HepG2 (cell line): ENCODE measurements at regions not wholly inside any gene's neighbourhood (a gene's known extent, or its start where the extent isn't known, plus 50 kb on each side); places are given as distances from the start of the nearest gene placed in this dataset.

ENCODE experiments used
- ATAC-seq: fragments of 200-7000 bp; cut with Tn5 transposase; 3 replicates; pipeline ENCODE4 v1.9.1; 2020; ENCODE audit warnings: mild to moderate bottlenecking, moderate library complexity
- BruUV-seq: library from RNA; stranded (reverse); fragments of 400-500 nt; replicated peaks from 2 replicates; lab custom pipeline; 2021; lab: Mats Ljungman, UMichigan
- CTCF ChIA-PET: fragments of 300-600 bp; formaldehyde crosslinking; extraction: SDS; loops from one replicate; lab custom pipeline; 2021; ENCODE audit warnings: low total read pairs, inconsistent platforms, low intra/inter-chr PET ratio; lab: Yijun Ruan, JAX
- POLR2A ChIA-PET: fragments of 350-600 bp; sonication (Branson Sonifier 250); formaldehyde crosslinking; loops from one replicate; lab custom pipeline; 2020; ENCODE audit warnings: antibody characterized with exemption, inconsistent platforms; lab: Yijun Ruan, JAX
- DNase-seq: peaks from one replicate; pipeline ENCODE4 v3.0.0-alpha.2; 2015; ENCODE audit warnings: low spot score
- FAIRE-seq: peaks from 3 replicates; lab custom pipeline; 2011; peaks lifted over from hg19 to GRCh38; lab: Jason Lieb, UNC
- H2AFZ ChIP-seq: one replicate; pipeline ENCODE4 v1.6.1; 2011; ENCODE audit warnings: low read length, inconsistent platforms
- H3K27ac ChIP-seq: fragments of 300-600 bp; 3 replicates; pipeline ENCODE4 v1.8.0; 2011; ENCODE audit warnings: mixed run types, mild to moderate bottlenecking, mixed read lengths, low read length, inconsistent platforms; ENCODE audit not compliant: insufficient read depth; ENCODE audit errors: extremely low read length
- H3K27me3 ChIP-seq, 2 experiments: fragments of 200-600 bp in 1 of 2; 2 replicates in 1 of 2; 3 replicates in 1 of 2; pipeline versions ENCODE4 v1.6.0 to v1.8.0; 2011; ENCODE audit warnings: low read length in 2 of 2, mild to moderate bottlenecking in 2 of 2, moderate library complexity in 2 of 2, inconsistent platforms in 1 of 2; ENCODE audit not compliant: insufficient read depth in 2 of 2, control insufficient read depth in 1 of 2
- H3K36me3 ChIP-seq, 2 experiments: fragments of 200-600 bp in 1 of 2; replicated peaks in 1 of 2; 2 replicates in 1 of 2; 3 replicates in 1 of 2; pipeline versions ENCODE4 v1.5.1 to v1.8.0; 2011; ENCODE audit warnings: low read length in 2 of 2, inconsistent platforms in 1 of 2; ENCODE audit not compliant: insufficient read depth in 2 of 2, control insufficient read depth in 1 of 2
- H3K4me1 ChIP-seq: 2 replicates; pipeline ENCODE4 v1.5.1; 2012; ENCODE audit warnings: low read length, inconsistent platforms; ENCODE audit not compliant: insufficient read depth
- H3K4me2 ChIP-seq: 2 replicates; pipeline ENCODE4 v1.6.0; 2011; ENCODE audit warnings: low read depth, low read length, inconsistent platforms
- H3K4me3 ChIP-seq, 3 experiments: fragments of 200-600 bp in 1 of 3; sonication (generic), shearing (Covaris generic) in 1 of 3; replicated peaks in 1 of 3; 2 replicates each; pipeline ENCODE4 v1.5.1; 2011 to 2016; ENCODE audit warnings: low read length in 3 of 3, inconsistent platforms in 2 of 3, low read depth in 2 of 3, mild to moderate bottlenecking in 2 of 3, control low read depth in 1 of 3, mixed read lengths in 1 of 3; ENCODE audit not compliant: insufficient read depth in 1 of 3
- H3K79me2 ChIP-seq: one replicate; pipeline ENCODE4 v1.6.1; 2011; ENCODE audit warnings: low read length, inconsistent platforms; ENCODE audit not compliant: insufficient read depth
- H3K9ac ChIP-seq: 2 replicates; pipeline ENCODE4 v1.6.0; 2011; ENCODE audit warnings: mild to moderate bottlenecking, low read depth, low read length, inconsistent platforms; ENCODE audit not compliant: insufficient read depth
- H3K9me3 ChIP-seq: 2 replicates; pipeline ENCODE4 v1.5.1; 2012; ENCODE audit warnings: mild to moderate bottlenecking, low read length
- H4K20me1 ChIP-seq: 2 replicates; pipeline ENCODE4 v1.6.0; 2011; ENCODE audit warnings: inconsistent platforms, mild to moderate bottlenecking, low read length, moderate library complexity; ENCODE audit not compliant: insufficient read depth
- ISX ChIP-seq: sonication (generic); formaldehyde crosslinking; conservative IDR thresholded peaks from 2 replicates; pipeline ENCODE4 v1.5.0; 2020; ENCODE audit warnings: missing genetic modification reagents
- KLF16 ChIP-seq, 2 experiments: sonication (generic) in 1 of 2; formaldehyde crosslinking in 1 of 2; IDR thresholded peaks; 2 replicates each; pipeline versions ENCODE4 v1.6.1 to v1.8.0; 2016 to 2023; ENCODE audit warnings: missing genetic modification reagents in 2 of 2, missing compliant biosample characterization in 1 of 2
- MLLT10 ChIP-seq: sonication (generic); formaldehyde crosslinking; IDR thresholded peaks from 2 replicates; pipeline ENCODE4 v1.4.0; 2020; ENCODE audit warnings: missing genetic modification reagents
- NR3C1 ChIP-seq: sonication (generic); formaldehyde crosslinking; IDR thresholded peaks from 2 replicates; pipeline ENCODE4 v1.4.0; 2020; ENCODE audit warnings: missing genetic modification reagents
- PHF5A ChIP-seq: IDR thresholded peaks from one replicate; pipeline ENCODE4 v1.6.1; 2018; ENCODE audit warnings: low read depth, missing genetic modification reagents; ENCODE audit not compliant: unreplicated experiment
- POGZ ChIP-seq: sonication (generic); formaldehyde crosslinking; IDR thresholded peaks from 2 replicates; pipeline ENCODE4 v1.4.0; 2020; ENCODE audit warnings: mild to moderate bottlenecking, missing genetic modification reagents
- POLR2AphosphoS2 ChIP-seq: IDR thresholded peaks from 2 replicates; pipeline ENCODE4 v1.6.1; 2011; ENCODE audit warnings: low read depth, low read length, improper control_type of control experiment
- THYN1 ChIP-seq: sonication (generic); formaldehyde crosslinking; IDR thresholded peaks from 2 replicates; pipeline ENCODE4 v1.8.1; 2023; ENCODE audit warnings: low read depth, mild to moderate bottlenecking, moderate library complexity, missing genetic modification reagents, borderline replicate concordance
- ZNF292 ChIP-seq: sonication (generic); formaldehyde crosslinking; IDR thresholded peaks from 2 replicates; pipeline ENCODE4 v1.8.1; 2022; ENCODE audit warnings: mild to moderate bottlenecking, low read depth, missing genetic modification reagents, borderline replicate concordance
- ZNF569 ChIP-seq: sonication (generic); formaldehyde crosslinking; IDR thresholded peaks from 2 replicates; pipeline ENCODE4 v1.5.0; 2020; ENCODE audit warnings: mild to moderate bottlenecking, missing genetic modification reagents, moderate library complexity, borderline replicate concordance
- WGBS: methylation state at CpG from one replicate; pipeline ENCODE4 v1.1.6; 2017; ENCODE audit warnings: low lambda C conversion rate; 5-methylcytosine and 5-hydroxymethylcytosine counted together
- in situ Hi-C: cut with HindIII; loops from 2 replicates; pipeline ENCODE4 v1.10.0; 2017; ENCODE audit warnings: low pct_unique_long_range_greater_than_20kb; ENCODE audit not compliant: extremely low pct_ligation_motif_present
- intact Hi-C: fragments of 100-400 bp; cut with micrococcal nuclease; formaldehyde crosslinking; loops from one replicate; pipeline ENCODE4 v1.10.0; 2022; ENCODE audit not compliant: unreplicated experiment
- TF ChIP-seq, protein P1 (sequence below): IDR thresholded peaks from 2 replicates; pipeline ENCODE4 v1.6.1; 2016; ENCODE audit warnings: low read depth

DNA sequence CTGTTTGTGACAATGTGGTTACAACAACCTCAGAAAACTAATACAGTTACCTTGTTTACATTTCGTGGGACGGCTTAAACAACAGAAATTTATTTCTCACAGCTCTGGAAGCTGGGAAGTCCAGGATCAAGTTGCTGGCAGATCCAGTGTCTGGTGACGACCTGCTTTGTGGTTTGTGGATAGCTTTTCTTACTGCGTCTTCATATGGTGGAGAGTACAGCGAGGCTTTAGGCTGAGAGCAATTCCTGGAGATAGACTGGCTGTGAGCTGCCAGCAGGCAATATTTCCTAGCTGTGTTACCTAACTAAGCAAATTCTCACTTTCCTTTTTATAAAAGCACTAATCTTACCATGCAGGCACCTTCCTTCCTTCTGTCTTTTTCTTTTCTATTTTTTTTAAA lies 1203.5 kb upstream of the PRR20A start:
- no peaks in the 10 kb centered on the region for H3K4me1 ChIP-seq
- ATAC-seq (no peak), FAIRE-seq (no peak), DNase-seq (no peak)
- intact Hi-C loops (no loop called here), in situ Hi-C loops (no loop called here)
- POLR2A ChIA-PET, result no interaction called here
- no peaks in the 10 kb centered on the region for H4K20me1 ChIP-seq
- 33% methylated on average over 5 of the region's 5 CpGs for WGBS
- no peak overlapping the region for H3K9ac ChIP-seq
- H3K36me3 ChIP-seq, result no peaks in the 10 kb centered on the region
- BruUV-seq, result no TSS peak
- H2AFZ ChIP-seq, result no peak overlapping the region
- TF ChIP-seq PHF5A (CRISPR knock-in tag) (no peak), MLLT10 (CRISPR knock-in tag) (no peak), POGZ (CRISPR knock-in tag) (no peak), ISX (no peak), ZNF569 (CRISPR knock-in tag) (no peak), POLR2AphosphoS2 (no peak), KLF16 (CRISPR knock-in tag; IDR thresholded peaks at IDR 0.05) (no peak), NR3C1 (CRISPR knock-in tag) (no peak), ZNF292 (CRISPR knock-in tag) (no peak), THYN1 (CRISPR knock-in tag) (no peak)
- TF ChIP-seq, protein P1, sequence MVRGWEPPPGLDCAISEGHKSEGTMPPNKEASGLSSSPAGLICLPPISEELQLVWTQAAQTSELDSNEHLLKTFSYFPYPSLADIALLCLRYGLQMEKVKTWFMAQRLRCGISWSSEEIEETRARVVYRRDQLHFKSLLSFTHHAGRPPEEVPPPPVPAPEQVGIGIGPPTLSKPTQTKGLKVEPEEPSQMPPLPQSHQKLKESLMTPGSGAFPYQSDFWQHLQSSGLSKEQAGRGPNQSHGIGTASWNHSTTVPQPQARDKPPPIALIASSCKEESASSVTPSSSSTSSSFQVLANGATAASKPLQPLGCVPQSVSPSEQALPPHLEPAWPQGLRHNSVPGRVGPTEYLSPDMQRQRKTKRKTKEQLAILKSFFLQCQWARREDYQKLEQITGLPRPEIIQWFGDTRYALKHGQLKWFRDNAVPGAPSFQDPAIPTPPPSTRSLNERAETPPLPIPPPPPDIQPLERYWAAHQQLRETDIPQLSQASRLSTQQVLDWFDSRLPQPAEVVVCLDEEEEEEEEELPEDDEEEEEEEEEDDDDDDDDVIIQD (CRISPR knock-in tag), result no peak
- H3K9me3 ChIP-seq, result peaks cover 80% of the 10 kb centered on the region
- no peaks in the 10 kb centered on the region for H3K79me2 ChIP-seq
- no peak overlapping the region for H3K4me3 ChIP-seq
- H3K4me2 ChIP-seq, result no peak overlapping the region
- no peaks in the 10 kb centered on the region for H3K27me3 ChIP-seq
- CTCF ChIA-PET, result no interaction called here
- no peak overlapping the region for H3K27ac ChIP-seq
